ENCODE measurements at regions not wholly inside any gene's neighbourhood (a gene's known extent, or its start where the extent isn't known, plus 50 kb on each side); places are given as distances from the start of the nearest gene placed in this dataset.
"Not testable (repeated sequence)": the region's sequence is repeated elsewhere in the genome, so short reads cannot be mapped to it uniquely, and the experiment has no call there.

- H3K36me3 ChIP-seq, result no peaks in the 10 kb centered on the region
- peak overlapping the region in 3 of 5 donors; percentile 1 to 57 (median 45) for H3K27ac ChIP-seq
- WGBS, 5 donors, result 71 to 82% (median 79%) methylated on average over 8 to 9 of the region's 9 CpGs
- no peaks in the 10 kb centered on the region for H3K27me3 ChIP-seq
- peaks cover 0 to 14% (median 4%) of the 10 kb centered on the region in 4 donors for H3K4me1 ChIP-seq
- no peak overlapping the region for H3K4me3 ChIP-seq
- DNase-seq, result peak in 1 of 2 donors; percentile 80
- no peak for TF ChIP-seq EP300 (IDR thresholded peaks at IDR 0.05)
- TF ChIP-seq POLR2A (IDR thresholded peaks at IDR 0.05), result no peak
- no peak for TF ChIP-seq CTCF (IDR thresholded peaks at IDR 0.05)
- no peak for TF ChIP-seq POLR2AphosphoS5 (IDR thresholded peaks at IDR 0.05)
- intact Hi-C loops (cut with DNase I; ENCODE audit: low total_unique reads), result no loop called here
- H3K9me3 ChIP-seq, result no peaks in the 10 kb centered on the region
These were observed 105.5 kb downstream of the MRPL14 start for GRCh38 chr6:44021589-44022295.

- Histone ChIP-seq H3K36me3 (no peaks in the 10 kb centered on the region), H3K27me3 (no peaks in the 10 kb centered on the region), H3K4me1 (peaks cover 0 to 14% (median 4%) of the 10 kb centered on the region in 4 donors), H3K4me3 (no peak overlapping the region), H3K9me3 (no peaks in the 10 kb centered on the region), H3K27ac (peak overlapping the region in 2 of 5 donors; percentile 18 to 57)
- TF ChIP-seq POLR2AphosphoS5 (IDR thresholded peaks at IDR 0.05) (no peak), POLR2A (IDR thresholded peaks at IDR 0.05) (no peak), CTCF (IDR thresholded peaks at IDR 0.05) (no peak), EP300 (IDR thresholded peaks at IDR 0.05) (no peak)
- intact Hi-C loops (cut with DNase I; ENCODE audit: low total_unique reads), result no loop called here
- no peak for DNase-seq
- 93 to 96% (median 93%) methylated on average over 12 of the region's 12 CpGs for WGBS, 5 donors
These were observed 106.4 kb downstream of the MRPL14 start for GRCh38 chr6:44020664-44021425.

- Histone ChIP-seq H3K9me3 (no peaks in the 10 kb centered on the region), H3K36me3 (no peaks in the 10 kb centered on the region), H3K4me3 (no peak overlapping the region), H3K27ac (peak overlapping the region in 1 of 5 donors; percentile 18), H3K27me3 (no peaks in the 10 kb centered on the region), H3K4me1 (peaks cover 0 to 14% (median 4%) of the 10 kb centered on the region in 4 donors)
- DNase-seq, result peak in 1 of 2 donors; percentile 83
- no peak for TF ChIP-seq EP300 (IDR thresholded peaks at IDR 0.05)
- intact Hi-C loops (cut with DNase I; ENCODE audit: low total_unique reads), result no loop called here
- 54 to 74% (median 66%) methylated on average over 2 of the region's 2 CpGs for WGBS, 5 donors
These were observed 107.1 kb downstream of the MRPL14 start for GRCh38 chr6:44020148-44020547.

- H3K4me1 ChIP-seq, result peaks cover 0 to 10% (median 2%) of the 10 kb centered on the region in 4 donors
- DNase-seq; H3K36me3 ChIP-seq; intact Hi-C loops (cut with DNase I; ENCODE audit: low total_unique reads); H3K4me3 ChIP-seq; H3K27me3 ChIP-seq; H3K9me3 ChIP-seq; H3K27ac ChIP-seq: not testable (repeated sequence)
- 89 to 95% (median 92%) methylated on average over 3 of the region's 3 CpGs for WGBS, 5 donors
These were observed 109.9 kb downstream of the MRPL14 start for GRCh38 chr6:44017307-44017706.

GRCh38 chr6:44016131-44016870, 111.0 kb downstream of the MRPL14 start:
- WGBS, 5 donors, result 84 to 92% (median 91%) methylated on average over 5 of the region's 5 CpGs
- Histone ChIP-seq H3K27me3 (no peaks in the 10 kb centered on the region), H3K27ac (no peak overlapping the region), H3K4me1 (peaks cover 0 to under 1% (median 0%) of the 10 kb centered on the region in 4 donors), H3K9me3 (no peaks in the 10 kb centered on the region), H3K36me3 (no peaks in the 10 kb centered on the region), H3K4me3 (no peak overlapping the region)
- TF ChIP-seq CTCF (IDR thresholded peaks at IDR 0.05) (no peak), POLR2AphosphoS5 (IDR thresholded peaks at IDR 0.05) (no peak), EP300 (IDR thresholded peaks at IDR 0.05) (no peak), POLR2A (IDR thresholded peaks at IDR 0.05) (no peak)
- intact Hi-C loops (cut with DNase I; ENCODE audit: low total_unique reads), result no loop called here
- DNase-seq, result peak in 1 of 2 donors; percentile 66
